GM21529 (cell line): ENCODE measurements at regions not wholly inside any gene's neighbourhood (a gene's known extent, or its start where the extent isn't known, plus 50 kb on each side); places are given as distances from the start of the nearest gene placed in this dataset.
"Not testable (repeated sequence)": the region's sequence is repeated elsewhere in the genome, so short reads cannot be mapped to it uniquely, and the experiment has no call there.

ENCODE experiments used
- ATAC-seq: cut with Tn5 transposase; IDR thresholded peaks from one replicate; pipeline ENCODE4 v1.9.1; 2021; ENCODE audit not compliant: unreplicated experiment

DNA sequence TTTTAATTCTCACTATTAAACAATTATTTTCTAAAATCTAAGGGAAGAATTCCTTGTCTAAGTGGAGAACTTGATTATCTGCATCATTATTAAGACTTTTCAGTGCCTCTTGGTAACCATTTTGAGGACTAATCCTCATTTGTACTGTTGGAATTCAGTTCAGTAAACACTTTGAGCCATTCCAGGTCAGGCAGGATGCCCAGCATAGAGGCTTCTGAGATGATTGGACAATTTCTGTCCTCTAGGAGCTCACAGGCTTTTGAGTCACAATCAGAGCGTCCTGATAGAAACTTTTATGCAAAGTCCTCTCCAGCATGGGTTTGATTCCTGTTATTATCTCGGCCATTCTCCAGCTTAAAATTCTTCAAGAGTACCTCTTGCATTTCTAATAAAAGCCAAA is 1304.6 kb downstream of the EPHA7 start:
- ATAC-seq, result no peak

DNA sequence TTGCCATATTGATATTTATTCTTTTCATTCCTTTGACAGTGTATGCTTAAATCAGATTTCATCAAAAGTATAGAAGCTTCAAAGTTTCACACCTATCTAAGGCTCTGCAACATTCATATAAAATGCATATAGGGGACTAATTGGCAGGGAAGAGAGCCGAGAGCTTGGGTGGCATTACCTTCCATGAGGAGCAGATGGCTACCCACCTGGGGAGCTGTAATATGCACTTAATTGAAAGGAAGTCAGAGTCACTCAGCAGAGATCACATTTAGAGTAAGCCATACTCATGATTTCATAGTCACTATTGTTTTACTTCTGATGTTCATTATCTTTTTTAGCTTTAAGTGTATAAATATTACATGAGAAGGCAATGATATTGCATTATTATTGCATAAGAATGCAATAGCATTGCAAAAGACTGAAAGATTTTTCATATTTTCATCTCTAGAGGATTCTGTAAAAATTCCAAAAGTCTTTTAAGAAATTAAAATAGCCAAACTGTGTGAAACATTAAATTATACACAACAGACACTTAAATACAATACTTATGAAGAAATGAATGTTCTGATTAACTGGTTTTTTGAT is 1305.2 kb downstream of the EPHA7 start:
- ATAC-seq, result no peak

DNA sequence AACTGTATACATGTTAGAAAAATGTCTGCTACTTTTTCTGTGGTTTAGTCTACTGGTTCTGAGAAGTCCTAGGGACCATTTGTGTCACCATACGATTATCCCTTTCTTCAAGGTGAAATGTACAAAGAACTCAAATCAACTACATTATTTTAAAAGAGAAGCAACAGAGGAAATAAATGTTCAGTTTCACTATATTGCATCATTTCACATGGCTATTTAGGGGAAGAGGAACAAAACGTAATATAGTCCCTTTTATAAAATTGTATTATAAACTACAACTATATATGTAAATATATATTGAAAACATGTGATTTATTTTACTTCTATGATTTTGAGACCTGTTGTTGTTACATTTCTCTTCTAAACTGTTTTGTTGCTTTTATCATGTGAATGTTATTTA is 1308.0 kb downstream of the EPHA7 start:
- no peak for ATAC-seq

GRCh38 chr6:92110403-92110802 is 1309.0 kb downstream of the EPHA7 start:
- ATAC-seq, result no peak

GRCh38 chr6:92109956-92110355 is 1309.4 kb downstream of the EPHA7 start:
- no peak for ATAC-seq

DNA sequence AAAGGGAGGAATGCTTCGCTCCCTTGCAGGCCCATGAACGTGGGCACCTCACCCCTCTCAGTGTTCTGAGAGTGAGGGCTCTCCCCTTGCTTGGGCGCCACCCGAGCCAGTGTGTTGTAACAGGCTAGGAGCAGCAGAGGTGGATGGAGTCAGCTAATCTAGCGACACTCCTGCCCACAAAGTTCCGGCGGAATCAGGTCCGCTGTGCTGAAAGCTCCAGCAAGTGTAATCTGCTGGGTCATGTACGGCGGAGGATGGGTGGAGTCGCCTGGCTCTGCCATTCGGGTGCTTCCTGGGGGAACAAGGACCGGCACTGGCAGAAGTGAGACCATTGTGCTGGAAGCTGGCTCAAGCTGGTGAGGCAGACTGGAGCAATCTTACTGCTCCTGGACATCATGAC is 1310.1 kb downstream of the EPHA7 start:
- no peak for ATAC-seq

GRCh38 chr6:92086750-92087149 is 1332.6 kb downstream of the EPHA7 start:
- ATAC-seq, result no peak

GRCh38 chr6:92083914-92084313 is 1335.4 kb downstream of the EPHA7 start:
- ATAC-seq, result not testable (repeated sequence)

- no peak for ATAC-seq
Measured at GRCh38 chr6:92072387-92072786, 1347.0 kb downstream of the EPHA7 start.

DNA sequence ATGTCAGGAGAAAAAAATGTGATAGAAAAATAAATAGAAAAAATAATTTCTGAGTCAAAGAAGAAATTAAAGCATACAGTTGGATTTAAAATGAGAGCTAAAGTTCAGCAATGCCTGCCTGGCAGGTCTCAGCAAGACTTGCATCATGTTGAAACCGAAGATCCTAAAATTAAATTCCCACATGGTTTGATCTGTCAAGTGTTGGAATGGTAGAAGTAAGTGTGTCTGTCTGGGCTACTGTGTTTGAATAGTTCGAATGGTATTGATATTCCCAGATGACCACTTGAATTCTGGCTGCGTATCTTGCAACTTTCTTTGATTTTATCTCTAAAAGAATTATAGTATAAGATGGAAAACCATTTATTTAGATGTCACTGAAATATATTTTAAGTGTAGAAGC is 1349.6 kb downstream of the EPHA7 start:
- no peak for ATAC-seq

DNA sequence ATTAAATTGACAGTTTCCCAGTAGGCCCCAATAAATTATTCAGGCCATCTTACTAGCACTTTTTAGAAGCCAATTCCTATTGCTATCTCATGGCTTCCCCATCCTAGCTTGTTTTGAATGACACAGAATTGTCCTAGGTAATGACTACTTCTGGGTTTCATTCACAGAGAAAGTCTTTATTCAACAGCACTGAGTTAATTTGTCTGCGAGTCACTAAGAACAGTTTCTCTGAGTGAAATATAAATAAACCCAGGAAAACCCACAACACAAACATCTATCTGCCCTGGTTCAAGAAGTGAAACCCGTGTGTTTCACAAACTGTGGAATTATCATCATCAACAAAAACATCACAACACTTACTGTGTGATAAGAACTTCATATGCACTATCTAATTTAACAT is 1366.8 kb downstream of the EPHA7 start:
- ATAC-seq, result no peak

- ATAC-seq, result no peak
Measured at GRCh38 chr6:92050216-92050615, 1369.1 kb downstream of the EPHA7 start.

- no peak for ATAC-seq
Measured at GRCh38 chr6:92047860-92048259, 1371.5 kb downstream of the EPHA7 start.

- no peak for ATAC-seq
Measured at GRCh38 chr6:92047152-92047850, 1372.1 kb downstream of the EPHA7 start.

DNA sequence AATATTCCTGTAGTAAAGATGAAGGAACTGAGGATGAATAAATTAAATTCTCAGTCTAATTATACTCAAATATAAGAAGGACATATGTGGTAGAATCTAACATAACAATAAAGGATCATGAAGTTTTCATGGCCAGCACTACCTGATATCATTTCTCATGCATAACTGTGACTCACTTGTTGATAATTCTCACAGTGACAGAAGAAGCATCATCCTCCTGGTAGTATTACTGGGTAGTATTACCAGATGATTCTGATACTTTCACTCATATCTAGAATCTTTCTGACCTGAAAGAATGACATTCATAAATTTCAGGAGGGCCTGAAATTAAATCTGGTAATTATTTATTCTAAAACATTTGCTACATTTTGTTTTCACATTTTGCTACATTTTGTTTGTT is 1375.0 kb downstream of the EPHA7 start:
- no peak for ATAC-seq

DNA sequence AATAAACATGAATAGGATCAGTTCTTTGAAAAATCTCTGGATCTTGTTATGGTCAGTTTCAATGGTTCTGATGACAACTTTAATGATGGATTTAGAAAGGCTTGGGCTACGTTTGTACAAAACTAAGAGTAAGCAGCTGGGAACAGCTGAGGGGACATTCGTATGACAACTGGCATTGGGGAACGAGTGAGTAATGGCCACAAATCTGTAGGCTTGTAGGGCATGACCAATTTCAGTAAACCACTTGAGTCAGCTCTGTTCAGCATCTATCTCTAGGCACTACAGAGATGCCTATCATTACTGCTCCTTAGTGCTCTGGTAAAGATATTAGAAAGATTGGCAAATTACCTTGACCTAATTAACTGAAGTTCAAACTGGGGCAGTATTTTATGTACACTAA is 1375.6 kb downstream of the EPHA7 start:
- ATAC-seq, result no peak

- no peak for ATAC-seq
Measured at GRCh38 chr6:92026878-92027277, 1392.5 kb downstream of the EPHA7 start.

GRCh38 chr6:92024881-92025280 is 1394.5 kb downstream of the EPHA7 start:
- ATAC-seq, result no peak

- no peak for ATAC-seq
Measured at GRCh38 chr6:92024110-92024509, 1395.2 kb downstream of the EPHA7 start.

GRCh38 chr6:92023410-92023966 is 1395.9 kb downstream of the EPHA7 start:
- no peak for ATAC-seq

DNA sequence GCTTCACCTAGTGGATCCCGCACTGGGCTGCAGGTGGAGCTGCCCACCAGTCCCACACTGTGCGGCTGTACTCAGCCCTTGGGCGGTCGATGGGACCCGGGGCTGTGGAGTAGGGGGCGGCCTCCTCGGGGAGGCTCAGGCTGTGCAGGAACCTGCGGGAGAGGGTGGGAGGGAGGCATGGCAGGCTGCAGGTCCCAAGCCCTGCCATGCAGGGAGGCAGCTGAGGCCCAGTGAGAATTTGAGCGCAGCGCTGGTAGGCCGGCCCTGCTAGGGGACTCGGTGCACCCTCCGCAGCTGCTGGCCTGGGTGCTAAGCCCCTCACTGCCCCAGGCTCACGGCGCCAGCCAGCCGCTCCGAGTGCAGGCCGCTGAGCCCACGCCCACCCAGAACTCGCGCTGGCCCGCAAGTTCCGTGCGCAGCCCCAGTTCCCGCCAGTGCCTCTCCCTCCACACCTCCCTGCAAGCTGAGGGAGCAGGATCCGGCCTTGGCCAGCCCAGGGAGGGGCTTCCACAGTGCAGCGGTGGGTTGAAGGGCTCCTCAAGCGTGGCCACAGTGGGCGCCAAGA is 1407.6 kb downstream of the EPHA7 start:
- no peak for ATAC-seq

GRCh38 chr6:92008757-92009502 is 1410.4 kb downstream of the EPHA7 start:
- ATAC-seq, result no peak
